ENCODE measurements at regions not wholly inside any gene's neighbourhood (a gene's known extent, or its start where the extent isn't known, plus 50 kb on each side); places are given as distances from the start of the nearest gene placed in this dataset.
"Not testable (repeated sequence)": the region's sequence is repeated elsewhere in the genome, so short reads cannot be mapped to it uniquely, and the experiment has no call there.

DNA sequence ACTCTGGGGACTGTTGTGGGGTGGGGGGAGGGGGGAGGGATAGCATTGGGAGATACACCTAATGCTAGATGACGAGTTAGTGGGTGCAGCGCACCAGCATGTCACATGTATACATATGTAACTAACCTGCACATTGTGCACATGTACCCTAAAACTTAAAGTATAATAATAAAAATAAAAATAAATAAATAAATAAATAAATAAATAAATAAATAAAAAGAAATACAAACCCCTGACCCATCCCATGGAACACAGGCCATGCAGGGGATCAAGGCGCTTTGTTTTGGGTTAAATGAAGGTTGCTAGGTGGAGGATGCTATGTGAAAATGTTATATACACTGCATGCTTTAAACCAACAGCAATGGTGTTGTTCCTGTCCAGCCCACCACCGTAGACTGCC lies 184.7 kb downstream of the C6orf118 start:
- not testable (repeated sequence) for H3K27me3 ChIP-seq (ENCODE audit: control insufficient read depth, insufficient read depth, low read length); DNase-seq; H3K4me3 ChIP-seq (ENCODE audit: insufficient read depth, low read depth, low read length); H3K36me3 ChIP-seq (replicated peaks; ENCODE audit: control insufficient read depth, insufficient read depth, low read length)

DNA sequence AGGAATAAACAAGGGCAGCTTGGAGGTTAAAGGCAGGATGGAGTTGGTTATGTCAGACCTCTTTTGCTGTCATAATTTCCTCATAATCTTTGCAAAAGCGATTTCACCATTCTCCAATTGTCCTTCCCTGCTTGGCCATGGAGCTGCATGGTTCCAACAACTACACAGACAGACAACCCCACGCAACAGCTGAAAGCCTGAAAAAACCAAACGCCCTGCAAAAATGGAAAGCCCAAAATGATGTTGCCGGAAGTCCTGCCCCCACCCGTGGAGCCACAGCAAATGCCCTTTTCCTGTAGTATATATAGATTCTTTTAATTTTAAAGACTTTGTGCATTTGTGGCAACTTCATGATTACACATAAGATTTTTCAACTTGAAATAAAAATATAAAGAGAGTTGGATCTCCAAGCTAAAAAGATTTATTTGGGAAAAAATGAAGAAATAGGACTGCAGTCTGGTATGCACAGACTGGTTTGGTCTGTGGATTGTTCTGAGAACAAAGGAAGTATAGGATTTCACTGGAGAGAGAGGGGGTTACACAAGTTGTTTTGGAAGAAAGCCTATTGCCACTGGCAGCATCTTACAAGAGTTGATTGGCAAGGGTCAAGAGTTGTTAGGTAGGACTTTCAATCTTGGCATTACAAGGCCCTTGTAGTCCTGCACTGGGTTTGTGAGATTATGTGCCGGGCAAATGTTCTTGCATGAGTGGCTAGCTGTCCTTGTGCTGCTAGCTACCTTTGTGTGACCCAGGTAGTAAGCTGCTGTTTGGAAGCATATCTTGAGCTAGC lies 190.0 kb downstream of the C6orf118 start:
- Histone ChIP-seq H3K36me3 (replicated peaks; ENCODE audit: control insufficient read depth, insufficient read depth, low read length) (no peaks in the 10 kb centered on the region), H3K27me3 (ENCODE audit: control insufficient read depth, insufficient read depth, low read length) (no peaks in the 10 kb centered on the region), H3K4me3 (ENCODE audit: insufficient read depth, low read depth, low read length) (no peak overlapping the region)
- DNase-seq: no peak

DNA sequence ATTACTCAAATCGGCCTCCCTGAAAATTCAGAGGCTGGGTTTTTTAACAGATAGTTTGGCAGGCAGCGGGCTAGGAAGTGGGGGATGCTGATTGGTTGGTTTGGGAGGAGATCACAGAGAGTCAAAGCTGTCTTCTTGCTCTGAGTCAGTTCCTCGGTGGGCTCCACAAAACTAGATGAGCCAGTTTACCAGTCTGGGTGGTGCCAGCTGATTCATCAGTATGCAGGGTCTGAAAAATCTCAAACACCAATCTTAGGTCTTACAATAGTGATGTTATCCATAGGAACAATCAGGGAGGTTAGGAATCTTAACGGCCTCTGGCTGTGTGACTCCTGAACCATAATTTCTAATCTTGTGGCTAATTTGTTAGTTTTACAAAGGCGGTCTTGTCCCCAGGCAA lies 190.7 kb downstream of the C6orf118 start:
- H3K36me3 ChIP-seq (replicated peaks; ENCODE audit: control insufficient read depth, insufficient read depth, low read length): no peaks in the 10 kb centered on the region
- H3K27me3 ChIP-seq (ENCODE audit: control insufficient read depth, insufficient read depth, low read length): no peaks in the 10 kb centered on the region
- H3K4me3 ChIP-seq (ENCODE audit: insufficient read depth, low read depth, low read length): no peak overlapping the region
- DNase-seq: no peak

DNA sequence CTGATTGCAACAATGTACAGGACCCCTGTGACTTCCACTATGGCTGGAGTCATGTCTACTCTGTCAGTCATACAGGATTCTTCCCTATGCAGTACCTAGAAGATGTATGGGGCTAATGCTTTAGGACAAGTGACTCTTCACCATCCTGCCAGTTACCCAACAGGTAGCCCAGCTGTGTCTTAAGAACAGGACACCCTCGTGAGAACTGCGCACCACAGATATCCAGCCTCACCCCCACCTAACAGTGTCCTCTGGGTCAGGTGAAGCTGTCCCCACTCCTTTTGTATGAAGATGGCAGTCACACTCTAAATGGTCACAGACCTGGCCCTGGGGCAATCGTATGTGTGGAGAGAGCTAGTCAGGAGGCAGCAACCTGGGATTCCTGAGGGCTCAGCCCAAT lies 191.6 kb downstream of the C6orf118 start:
- Histone ChIP-seq H3K36me3 (replicated peaks; ENCODE audit: control insufficient read depth, insufficient read depth, low read length) (no peaks in the 10 kb centered on the region), H3K27me3 (ENCODE audit: control insufficient read depth, insufficient read depth, low read length) (no peaks in the 10 kb centered on the region), H3K4me3 (ENCODE audit: insufficient read depth, low read depth, low read length) (no peak overlapping the region)
- DNase-seq: no peak

DNA sequence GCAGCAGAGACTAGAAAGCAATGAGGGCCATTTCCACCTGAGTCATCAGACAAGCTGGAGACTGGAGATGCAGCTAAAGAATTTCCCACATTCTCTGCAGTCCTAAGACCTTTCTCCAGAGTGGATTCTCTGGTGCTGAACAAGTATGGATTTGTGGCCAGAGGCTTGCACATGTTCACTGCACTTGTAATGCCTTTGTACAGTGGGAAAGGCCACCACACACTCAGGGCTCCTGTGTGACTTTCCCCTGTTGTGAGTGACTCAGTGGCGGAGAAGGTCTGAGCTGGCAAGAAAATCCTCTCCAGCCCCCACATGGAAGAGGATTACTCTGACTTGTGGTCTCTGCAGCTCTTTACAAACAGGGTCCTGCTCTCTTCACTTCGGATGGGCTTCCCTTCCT lies 192.3 kb downstream of the C6orf118 start:
- no peaks in the 10 kb centered on the region for H3K27me3 ChIP-seq (ENCODE audit: control insufficient read depth, insufficient read depth, low read length)
- H3K4me3 ChIP-seq (ENCODE audit: insufficient read depth, low read depth, low read length): no peak overlapping the region
- no peaks in the 10 kb centered on the region for H3K36me3 ChIP-seq (replicated peaks; ENCODE audit: control insufficient read depth, insufficient read depth, low read length)
- no peak for DNase-seq

DNA sequence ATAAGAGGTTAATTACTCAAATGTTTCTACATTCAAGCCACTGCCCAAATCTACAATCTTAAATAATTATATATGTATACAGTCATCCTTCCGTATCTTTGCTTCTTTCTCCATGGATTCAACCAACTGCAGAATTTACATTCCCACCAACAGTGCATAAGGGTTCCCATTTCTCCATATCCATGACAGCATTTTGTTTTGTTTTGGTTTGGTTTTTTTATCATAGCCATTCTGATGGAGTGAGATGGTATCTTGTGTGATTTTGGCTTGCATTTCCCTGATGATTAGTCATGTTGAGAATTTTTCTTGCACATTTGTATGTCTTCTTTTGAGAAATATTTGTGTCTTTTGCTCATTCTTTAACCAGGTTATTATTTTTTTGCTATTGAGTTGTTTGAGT lies 198.5 kb downstream of the C6orf118 start:
- DNase-seq: no peak
- Histone ChIP-seq H3K4me3 (ENCODE audit: insufficient read depth, low read depth, low read length) (no peak overlapping the region), H3K27me3 (ENCODE audit: control insufficient read depth, insufficient read depth, low read length) (no peaks in the 10 kb centered on the region), H3K36me3 (replicated peaks; ENCODE audit: control insufficient read depth, insufficient read depth, low read length) (no peaks in the 10 kb centered on the region)

DNA sequence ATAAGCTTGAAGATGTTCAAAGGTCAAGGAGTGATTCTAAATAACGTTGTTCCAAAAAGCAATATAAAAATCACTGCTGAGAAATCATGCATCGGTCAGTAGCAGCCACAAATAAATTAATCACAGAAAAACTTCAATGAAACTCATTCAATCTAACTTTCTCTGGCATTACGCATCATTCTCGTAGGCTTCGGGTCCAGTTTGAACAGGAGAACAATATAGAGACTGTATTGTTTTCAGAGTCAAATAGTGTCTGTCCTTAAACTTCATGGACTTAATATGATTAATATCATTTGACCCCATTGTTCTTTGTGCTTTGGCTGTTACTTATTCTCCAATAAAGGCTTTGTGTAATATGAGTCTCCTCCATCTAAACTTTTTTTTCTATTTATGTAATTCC lies 200.4 kb downstream of the C6orf118 start:
- H3K4me3 ChIP-seq (ENCODE audit: insufficient read depth, low read depth, low read length): no peak overlapping the region
- no peaks in the 10 kb centered on the region for H3K36me3 ChIP-seq (replicated peaks; ENCODE audit: control insufficient read depth, insufficient read depth, low read length)
- no peak for DNase-seq
- no peaks in the 10 kb centered on the region for H3K27me3 ChIP-seq (ENCODE audit: control insufficient read depth, insufficient read depth, low read length)

DNA sequence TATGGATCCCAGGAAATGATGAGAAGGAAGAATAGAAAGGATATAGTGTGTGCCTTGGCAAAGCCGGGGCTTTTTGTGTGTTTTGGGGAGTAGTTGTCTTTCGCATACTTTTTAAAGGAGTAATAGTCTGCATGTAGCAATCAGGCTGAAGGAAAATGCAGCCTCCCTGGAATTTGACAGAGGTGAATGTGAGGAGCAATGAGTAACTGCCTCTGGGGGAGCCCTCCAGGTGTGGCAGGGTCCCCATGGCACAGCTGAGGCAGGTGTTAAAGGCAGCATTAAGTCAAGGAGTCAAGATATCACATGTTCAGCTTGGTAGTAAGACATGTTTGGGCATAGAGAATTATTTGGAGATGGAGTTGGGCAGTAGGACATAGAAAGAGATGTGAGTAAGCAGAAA lies 203.1 kb downstream of the C6orf118 start:
- Histone ChIP-seq H3K36me3 (replicated peaks; ENCODE audit: control insufficient read depth, insufficient read depth, low read length) (no peaks in the 10 kb centered on the region), H3K4me3 (ENCODE audit: insufficient read depth, low read depth, low read length) (no peak overlapping the region), H3K27me3 (ENCODE audit: control insufficient read depth, insufficient read depth, low read length) (no peaks in the 10 kb centered on the region)
- DNase-seq: no peak

DNA sequence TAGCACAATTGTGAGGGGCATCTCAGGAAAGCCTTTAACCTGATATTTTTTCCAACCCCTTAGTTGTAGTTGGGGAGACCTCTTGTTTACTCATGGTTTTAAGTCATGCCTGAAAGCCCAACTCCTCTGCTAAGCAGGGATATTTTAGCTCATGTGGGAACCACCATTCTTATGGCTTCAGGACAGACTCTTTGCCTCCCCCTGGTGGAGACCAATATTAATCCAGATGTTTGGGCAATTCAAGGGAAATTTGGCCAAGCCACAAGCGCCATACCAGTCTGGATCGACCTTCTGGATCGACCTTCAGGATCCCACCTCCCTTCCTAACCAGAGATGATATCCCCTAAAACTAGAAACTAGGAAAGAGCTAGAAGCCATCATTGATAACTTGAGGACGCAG lies 211.2 kb downstream of the C6orf118 start:
- no peak for DNase-seq
- H3K36me3 ChIP-seq (replicated peaks; ENCODE audit: control insufficient read depth, insufficient read depth, low read length): no peaks in the 10 kb centered on the region
- no peaks in the 10 kb centered on the region for H3K27me3 ChIP-seq (ENCODE audit: control insufficient read depth, insufficient read depth, low read length)
- no peak overlapping the region for H3K4me3 ChIP-seq (ENCODE audit: insufficient read depth, low read depth, low read length)

DNA sequence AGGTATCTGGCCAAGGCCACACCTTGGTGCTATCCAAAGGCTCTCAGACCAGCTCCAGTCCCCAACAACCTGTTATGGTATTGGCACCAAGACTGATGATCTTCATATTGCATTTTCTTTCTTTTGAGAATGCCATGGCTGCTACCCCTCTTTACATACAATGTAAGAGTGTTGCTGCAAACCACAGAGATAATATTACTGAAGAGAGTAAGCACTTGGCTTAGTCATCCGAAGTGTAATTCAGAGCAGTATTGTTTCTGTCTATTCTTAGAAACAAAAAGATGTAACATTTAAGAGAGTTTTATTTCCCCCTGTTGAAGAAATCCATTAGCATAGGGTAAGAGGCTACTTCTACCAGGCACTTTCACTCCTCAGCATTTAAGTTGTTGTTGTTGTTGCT lies 212.5 kb downstream of the C6orf118 start:
- Histone ChIP-seq H3K4me3 (ENCODE audit: insufficient read depth, low read depth, low read length) (no peak overlapping the region), H3K36me3 (replicated peaks; ENCODE audit: control insufficient read depth, insufficient read depth, low read length) (no peaks in the 10 kb centered on the region), H3K27me3 (ENCODE audit: control insufficient read depth, insufficient read depth, low read length) (no peaks in the 10 kb centered on the region)
- no peak for DNase-seq

DNA sequence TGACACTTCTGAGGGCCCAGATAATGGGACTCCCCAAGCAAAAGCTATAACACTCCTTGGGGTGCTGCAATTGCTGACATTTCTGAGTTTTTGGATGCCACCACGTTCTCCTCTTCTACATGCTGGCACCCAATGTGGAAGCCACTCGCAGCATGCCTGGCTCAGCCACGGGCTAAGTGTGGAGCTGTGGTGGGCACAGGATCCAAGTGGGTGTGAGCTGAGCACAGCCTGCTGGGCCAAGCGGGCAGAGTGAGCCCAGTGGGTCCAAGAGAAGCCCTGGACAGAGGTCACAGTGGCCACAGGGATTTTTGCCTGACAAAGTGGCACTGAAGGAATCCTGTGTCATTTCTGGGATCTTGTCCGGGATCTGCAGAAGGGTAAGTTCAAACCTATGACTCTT lies 213.2 kb downstream of the C6orf118 start:
- no peaks in the 10 kb centered on the region for H3K36me3 ChIP-seq (replicated peaks; ENCODE audit: control insufficient read depth, insufficient read depth, low read length)
- H3K4me3 ChIP-seq (ENCODE audit: insufficient read depth, low read depth, low read length): no peak overlapping the region
- DNase-seq: no peak
- no peaks in the 10 kb centered on the region for H3K27me3 ChIP-seq (ENCODE audit: control insufficient read depth, insufficient read depth, low read length)

DNA sequence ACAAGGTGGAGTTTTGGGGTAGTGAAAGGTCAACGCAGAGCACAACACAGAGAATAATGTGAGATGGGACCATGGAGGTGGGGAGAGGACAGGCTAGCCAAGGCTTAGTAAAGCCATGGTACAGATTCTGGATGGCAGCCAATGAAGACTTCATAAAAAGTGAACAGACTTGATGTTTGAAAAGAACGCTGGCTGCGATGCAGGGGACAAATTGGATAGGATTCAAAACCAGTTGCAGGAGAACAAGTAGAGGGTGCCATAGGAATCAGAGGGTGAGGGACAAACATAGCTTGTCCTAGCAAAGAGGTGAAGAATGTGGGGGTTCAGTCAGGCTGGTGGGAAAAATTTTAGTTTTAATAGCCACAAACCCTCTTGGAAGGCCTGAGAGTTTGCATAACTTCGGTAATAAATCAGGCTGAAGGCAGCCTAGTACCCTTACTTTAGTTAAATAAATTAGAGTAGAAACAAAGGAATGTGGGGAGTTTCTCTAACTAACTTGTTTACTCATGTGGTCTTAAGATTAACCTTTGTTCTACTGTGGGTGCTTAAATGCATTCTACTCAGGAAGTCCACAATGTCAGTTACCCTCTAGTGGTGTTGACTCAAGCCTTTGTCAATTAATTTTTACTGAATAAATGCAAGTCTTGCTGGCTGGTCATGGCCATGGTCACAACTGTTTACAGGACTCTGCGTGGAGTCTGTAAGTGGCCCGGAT lies 216.4 kb downstream of the C6orf118 start:
- DNase-seq: no peak
- no peaks in the 10 kb centered on the region for H3K36me3 ChIP-seq (replicated peaks; ENCODE audit: control insufficient read depth, insufficient read depth, low read length)
- H3K27me3 ChIP-seq (ENCODE audit: control insufficient read depth, insufficient read depth, low read length): no peaks in the 10 kb centered on the region
- no peak overlapping the region for H3K4me3 ChIP-seq (ENCODE audit: insufficient read depth, low read depth, low read length)

DNA sequence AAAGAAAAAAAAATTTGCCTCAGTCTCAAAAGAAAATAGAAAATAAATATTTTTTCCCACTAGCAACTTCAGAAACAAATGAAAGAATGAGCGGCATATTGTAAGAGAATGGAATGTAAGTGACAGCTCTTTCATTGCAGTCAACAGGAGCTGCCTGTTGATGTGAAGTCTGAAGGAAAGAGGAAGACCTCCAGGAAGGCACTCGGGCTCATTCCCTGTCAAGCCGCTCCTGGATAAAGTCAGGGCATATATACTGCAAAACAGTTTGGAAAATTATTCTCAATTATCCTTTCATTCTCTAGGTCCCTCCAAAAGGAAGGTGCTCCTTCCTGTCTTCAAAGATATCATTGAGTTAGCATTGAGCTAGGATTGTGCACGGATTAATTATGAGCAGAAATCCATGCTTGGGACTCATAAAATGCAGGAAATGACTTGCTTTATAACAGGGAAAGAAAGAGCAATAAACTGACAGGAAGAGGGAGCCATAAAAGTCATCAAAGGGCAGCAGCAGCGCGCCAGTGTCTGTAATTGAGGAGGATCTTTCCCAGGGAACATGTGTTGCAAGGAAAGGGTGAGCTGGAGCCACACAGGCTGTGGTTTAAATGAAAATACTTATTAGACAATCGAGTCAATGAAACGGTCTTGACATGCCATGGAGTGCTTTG lies 218.2 kb downstream of the C6orf118 start:
- DNase-seq: no peak
- H3K27me3 ChIP-seq (ENCODE audit: control insufficient read depth, insufficient read depth, low read length): no peaks in the 10 kb centered on the region
- no peaks in the 10 kb centered on the region for H3K36me3 ChIP-seq (replicated peaks; ENCODE audit: control insufficient read depth, insufficient read depth, low read length)
- H3K4me3 ChIP-seq (ENCODE audit: insufficient read depth, low read depth, low read length): no peak overlapping the region

DNA sequence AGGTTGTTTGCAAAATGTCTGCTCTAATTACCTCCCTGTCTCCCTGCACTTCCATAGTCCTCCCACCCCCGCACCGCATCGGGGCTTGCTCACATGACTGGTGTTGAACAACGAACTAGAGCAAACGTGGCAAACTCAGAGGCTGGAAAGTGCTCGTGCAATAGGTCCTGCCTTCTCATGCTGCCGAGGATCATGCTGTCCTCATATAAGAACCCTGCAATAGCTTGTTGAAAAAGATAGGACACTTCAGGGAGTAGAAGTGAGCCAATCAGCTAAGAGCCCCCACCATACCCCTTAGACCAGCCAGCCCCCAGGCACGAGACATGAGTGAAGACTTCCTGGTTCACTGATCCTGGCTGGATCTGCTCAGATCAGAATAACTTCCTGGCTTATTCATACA lies 219.2 kb downstream of the C6orf118 start:
- Histone ChIP-seq H3K36me3 (replicated peaks; ENCODE audit: control insufficient read depth, insufficient read depth, low read length) (no peaks in the 10 kb centered on the region), H3K27me3 (ENCODE audit: control insufficient read depth, insufficient read depth, low read length) (no peaks in the 10 kb centered on the region), H3K4me3 (ENCODE audit: insufficient read depth, low read depth, low read length) (no peak overlapping the region)
- no peak for DNase-seq

DNA sequence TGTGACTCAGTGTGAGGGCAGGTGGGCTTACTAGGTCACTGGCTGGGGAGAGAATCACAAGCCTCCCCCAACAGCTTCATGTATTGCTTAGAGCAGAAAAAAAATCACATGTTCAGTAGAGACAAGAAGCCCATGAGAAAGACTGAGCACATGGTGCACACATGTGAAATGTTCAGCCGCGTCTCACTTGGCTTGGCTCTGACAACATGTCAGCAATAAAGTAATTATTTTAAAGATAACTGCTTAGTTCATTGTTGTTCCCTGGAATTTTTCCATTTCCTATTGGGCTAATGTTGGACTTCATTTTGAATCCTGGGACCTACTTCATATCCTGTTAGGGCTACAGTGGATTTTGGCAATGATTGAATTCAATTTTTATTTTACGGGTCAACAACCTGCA lies 222.6 kb downstream of the C6orf118 start:
- Histone ChIP-seq H3K4me3 (ENCODE audit: insufficient read depth, low read depth, low read length) (no peak overlapping the region), H3K27me3 (ENCODE audit: control insufficient read depth, insufficient read depth, low read length) (no peaks in the 10 kb centered on the region), H3K36me3 (replicated peaks; ENCODE audit: control insufficient read depth, insufficient read depth, low read length) (no peaks in the 10 kb centered on the region)
- no peak for DNase-seq
